IMR-90 (cell line): ENCODE measurements at regions not wholly inside any gene's neighbourhood (a gene's known extent, or its start where the extent isn't known, plus 50 kb on each side); places are given as distances from the start of the nearest gene placed in this dataset.

Experiments
- FOS ChIP-seq: fragments of 150-350 bp; IDR thresholded peaks from 2 replicates; pipeline ENCODE4 v1.6.1; 2016; ENCODE audit warnings: low read depth, low read length
- MAFK ChIP-seq: IDR thresholded peaks from 2 replicates; pipeline ENCODE4 v1.6.1; 2012; ENCODE audit warnings: low read depth, low read length, improper control_type of control experiment
- MAZ ChIP-seq: IDR thresholded peaks from 2 replicates; pipeline ENCODE4 v1.6.1; 2012; ENCODE audit warnings: low read depth, mild to moderate bottlenecking, low read length, improper control_type of control experiment, moderate library complexity, borderline replicate concordance
- MXI1 ChIP-seq: IDR thresholded peaks from 2 replicates; pipeline ENCODE4 v1.6.1; 2012; ENCODE audit warnings: low read depth, mild to moderate bottlenecking, low read length, moderate library complexity, borderline replicate concordance
- POLR2A ChIP-seq: IDR thresholded peaks from 2 replicates; pipeline ENCODE4 v1.6.1; 2012; ENCODE audit warnings: mild to moderate bottlenecking, low read depth, low read length
- RAD21 ChIP-seq: IDR thresholded peaks from 2 replicates; pipeline ENCODE4 v1.6.1; 2012; ENCODE audit warnings: low read length, improper control_type of control experiment
- RCOR1 ChIP-seq: IDR thresholded peaks from 2 replicates; pipeline ENCODE4 v1.6.1; 2012; ENCODE audit warnings: mild to moderate bottlenecking, low read length, improper control_type of control experiment; ENCODE audit not compliant: insufficient replicate concordance
- RFX5 ChIP-seq: IDR thresholded peaks from 2 replicates; pipeline ENCODE4 v1.8.0; 2012; ENCODE audit warnings: low read depth, mild to moderate bottlenecking, low read length, moderate library complexity
- SMC3 ChIP-seq: fragments of 150-350 bp; IDR thresholded peaks from 2 replicates; pipeline ENCODE4 v1.6.1; 2016; ENCODE audit warnings: low read depth, mild to moderate bottlenecking, antibody characterized with exemption, low read length, moderate library complexity
- TF ChIP-seq, protein P1 (sequence below): conservative IDR thresholded peaks from 2 replicates; pipeline ENCODE4 v1.5.1; 2012; ENCODE audit warnings: mild to moderate bottlenecking, low read depth, low read length, improper control_type of control experiment
- TF ChIP-seq, protein P2 (sequence below): fragments of 150-350 bp; IDR thresholded peaks from 2 replicates; pipeline ENCODE4 v1.6.1; 2017; ENCODE audit warnings: mild to moderate bottlenecking, antibody characterized with exemption, low read length, low read depth

GRCh38 chr18:51345848-51346391 is 148.4 kb upstream of the MEX3C start:
- TF ChIP-seq, protein P1, sequence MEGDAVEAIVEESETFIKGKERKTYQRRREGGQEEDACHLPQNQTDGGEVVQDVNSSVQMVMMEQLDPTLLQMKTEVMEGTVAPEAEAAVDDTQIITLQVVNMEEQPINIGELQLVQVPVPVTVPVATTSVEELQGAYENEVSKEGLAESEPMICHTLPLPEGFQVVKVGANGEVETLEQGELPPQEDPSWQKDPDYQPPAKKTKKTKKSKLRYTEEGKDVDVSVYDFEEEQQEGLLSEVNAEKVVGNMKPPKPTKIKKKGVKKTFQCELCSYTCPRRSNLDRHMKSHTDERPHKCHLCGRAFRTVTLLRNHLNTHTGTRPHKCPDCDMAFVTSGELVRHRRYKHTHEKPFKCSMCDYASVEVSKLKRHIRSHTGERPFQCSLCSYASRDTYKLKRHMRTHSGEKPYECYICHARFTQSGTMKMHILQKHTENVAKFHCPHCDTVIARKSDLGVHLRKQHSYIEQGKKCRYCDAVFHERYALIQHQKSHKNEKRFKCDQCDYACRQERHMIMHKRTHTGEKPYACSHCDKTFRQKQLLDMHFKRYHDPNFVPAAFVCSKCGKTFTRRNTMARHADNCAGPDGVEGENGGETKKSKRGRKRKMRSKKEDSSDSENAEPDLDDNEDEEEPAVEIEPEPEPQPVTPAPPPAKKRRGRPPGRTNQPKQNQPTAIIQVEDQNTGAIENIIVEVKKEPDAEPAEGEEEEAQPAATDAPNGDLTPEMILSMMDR: no peak
- TF ChIP-seq POLR2A: no peak
- no peak for TF ChIP-seq SMC3
- TF ChIP-seq RAD21: no peak
- no peak for TF ChIP-seq MXI1
- TF ChIP-seq, protein P2, sequence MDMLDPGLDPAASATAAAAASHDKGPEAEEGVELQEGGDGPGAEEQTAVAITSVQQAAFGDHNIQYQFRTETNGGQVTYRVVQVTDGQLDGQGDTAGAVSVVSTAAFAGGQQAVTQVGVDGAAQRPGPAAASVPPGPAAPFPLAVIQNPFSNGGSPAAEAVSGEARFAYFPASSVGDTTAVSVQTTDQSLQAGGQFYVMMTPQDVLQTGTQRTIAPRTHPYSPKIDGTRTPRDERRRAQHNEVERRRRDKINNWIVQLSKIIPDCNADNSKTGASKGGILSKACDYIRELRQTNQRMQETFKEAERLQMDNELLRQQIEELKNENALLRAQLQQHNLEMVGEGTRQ: no peak
- no peak for TF ChIP-seq MAFK
- TF ChIP-seq MAZ: no peak
- no peak for TF ChIP-seq RCOR1
- no peak for TF ChIP-seq RFX5
- no peak for TF ChIP-seq FOS
